HEK293 (cell line): ENCODE measurements at regions not wholly inside any gene's neighbourhood (a gene's known extent, or its start where the extent isn't known, plus 50 kb on each side); places are given as distances from the start of the nearest gene placed in this dataset.

Source experiments
- CTCF ChIA-PET: fragments of 350-600 bp; formaldehyde crosslinking; extraction: SDS; loops from one replicate; lab custom pipeline; 2021; ENCODE audit warnings: antibody characterized with exemption; lab: Yijun Ruan, JAX
- POLR2A ChIA-PET: fragments of 300-600 bp; formaldehyde crosslinking; extraction: SDS; loops from one replicate; lab custom pipeline; 2020; ENCODE audit warnings: antibody characterized with exemption, inconsistent platforms; lab: Yijun Ruan, JAX
- H3K27ac ChIP-seq: fragments of 200-500 bp; sonication (Bioruptor generic); 2 replicates; pipeline ENCODE4 v1.5.1; 2014; ENCODE audit warnings: low read depth, low read length, control low read depth, inconsistent platforms; ENCODE audit errors: extremely low read depth
- H3K36me3 ChIP-seq, 2 experiments: fragments of 200-500 bp in 1 of 2; sonication (Bioruptor generic) in 1 of 2; 1 replicate in 1 of 2; 2 replicates in 1 of 2; pipeline ENCODE4 v1.5.1; 2014 to 2017; ENCODE audit warnings: inconsistent platforms in 2 of 2, low read length in 2 of 2; ENCODE audit not compliant: control insufficient read depth in 2 of 2, insufficient read depth in 1 of 2
- H3K4me1 ChIP-seq: fragments of 200-500 bp; sonication (Bioruptor generic); 2 replicates; pipeline ENCODE4 v1.5.1; 2014; ENCODE audit warnings: mild to moderate bottlenecking, low read length, inconsistent platforms; ENCODE audit not compliant: control insufficient read depth, insufficient read depth
- H3K4me3 ChIP-seq: 2 replicates; pipeline ENCODE4 v1.5.1; 2011; ENCODE audit warnings: low read depth, mild to moderate bottlenecking, control low read depth, low read length, moderate library complexity
- H3K9me3 ChIP-seq: fragments of 200-500 bp; sonication (Bioruptor generic); 2 replicates; pipeline ENCODE4 v1.5.1; 2014; ENCODE audit warnings: low read depth, low read length, inconsistent platforms; ENCODE audit not compliant: control insufficient read depth, insufficient read depth
- HIC1 ChIP-seq: fragments of 450-650 bp; formaldehyde crosslinking; IDR thresholded peaks from 2 replicates; pipeline ENCODE4 v1.5.1; 2016; ENCODE audit warnings: missing biosample characterization, missing genetic modification characterization
- HOXC10 ChIP-seq: sonication (generic); formaldehyde crosslinking; IDR thresholded peaks from 2 replicates; pipeline ENCODE4 v1.8.1; 2023; ENCODE audit warnings: mild to moderate bottlenecking, missing genetic modification reagents
- KLF17 ChIP-seq: fragments of 450-650 bp; formaldehyde crosslinking; IDR thresholded peaks from 2 replicates; pipeline ENCODE4 v1.5.1; 2016; ENCODE audit warnings: missing biosample characterization, missing genetic modification characterization
- SETDB1 ChIP-seq: IDR thresholded peaks from one replicate; pipeline ENCODE4 v1.6.1; 2017; ENCODE audit warnings: mild to moderate bottlenecking, low read length, moderate library complexity, mixed read lengths; ENCODE audit not compliant: insufficient read length
- ZBTB49 ChIP-seq: fragments of 450-650 bp; formaldehyde crosslinking; IDR thresholded peaks from 2 replicates; pipeline ENCODE4 v1.5.1; 2016; ENCODE audit warnings: missing biosample characterization, missing genetic modification characterization, low read depth
- ZNF16 ChIP-seq: fragments of 450-650 bp; formaldehyde crosslinking; IDR thresholded peaks from 2 replicates; pipeline ENCODE4 v1.5.1; 2016; ENCODE audit warnings: low read depth, missing biosample characterization, missing genetic modification characterization
- ZNF223 ChIP-seq: fragments of 450-650 bp; formaldehyde crosslinking; IDR thresholded peaks from 2 replicates; pipeline ENCODE4 v1.5.1; 2016; ENCODE audit warnings: missing biosample characterization, missing genetic modification characterization
- ZNF426 ChIP-seq: fragments of 450-650 bp; formaldehyde crosslinking; IDR thresholded peaks from 2 replicates; pipeline ENCODE4 v1.5.1; 2017; ENCODE audit warnings: missing biosample characterization, missing genetic modification characterization, mild to moderate bottlenecking, inconsistent platforms, moderate library complexity
- ZNF473 ChIP-seq: fragments of 450-650 bp; formaldehyde crosslinking; IDR thresholded peaks from 2 replicates; pipeline ENCODE4 v1.5.1; 2017; ENCODE audit warnings: missing biosample characterization, missing genetic modification characterization
- ZNF518A ChIP-seq: fragments of 450-650 bp; formaldehyde crosslinking; conservative IDR thresholded peaks from 2 replicates; pipeline ENCODE4 v1.5.1; 2016; ENCODE audit warnings: low read depth, missing biosample characterization, missing genetic modification characterization
- ZNF521 ChIP-seq: fragments of 450-650 bp; formaldehyde crosslinking; IDR thresholded peaks from 2 replicates; pipeline ENCODE4 v1.5.1; 2017; ENCODE audit warnings: missing biosample characterization, mild to moderate bottlenecking, missing genetic modification characterization
- ZNF660 ChIP-seq: fragments of 450-650 bp; IDR thresholded peaks from 2 replicates; pipeline ENCODE4 v1.5.1; 2018; ENCODE audit warnings: missing biosample characterization, mild to moderate bottlenecking, missing genetic modification characterization
- ZNF792 ChIP-seq: fragments of 450-650 bp; formaldehyde crosslinking; IDR thresholded peaks from 2 replicates; pipeline ENCODE4 v1.5.1; 2016; ENCODE audit warnings: missing biosample characterization, missing genetic modification characterization
- TF ChIP-seq, protein P1 (sequence below): fragments of 450-650 bp; formaldehyde crosslinking; IDR thresholded peaks from 2 replicates; pipeline ENCODE4 v1.5.1; 2016; ENCODE audit warnings: missing biosample characterization, missing genetic modification characterization
- TF ChIP-seq, protein P2 (sequence below): fragments of 450-650 bp; formaldehyde crosslinking; IDR thresholded peaks from 2 replicates; pipeline ENCODE4 v1.5.1; 2016; ENCODE audit warnings: missing biosample characterization, missing genetic modification characterization, borderline replicate concordance

- H3K4me1 ChIP-seq = no peaks in the 10 kb centered on the region
- no peak overlapping the region for H3K27ac ChIP-seq
- no peak overlapping the region for H3K4me3 ChIP-seq
- H3K9me3 ChIP-seq = no peaks in the 10 kb centered on the region
- ChIA-PET CTCF (interaction anchor here (0.6 kb wide), 1 partner anchor 15 kb away, joined by 4 read pairs; no protein-coding TSS in a partner anchor), POLR2A (no interaction called here)
- H3K36me3 ChIP-seq = no peaks in the 10 kb centered on the region
- TF ChIP-seq ZNF792 (tag by site-specific recombination) (no peak), HIC1 (tag by site-specific recombination) (no peak), ZNF660 (tag by site-specific recombination) (no peak), ZNF521 (tag by site-specific recombination) (no peak), ZNF518A (tag by site-specific recombination) (no peak), ZNF16 (no peak), ZNF426 (tag by site-specific recombination) (no peak), KLF17 (tag by site-specific recombination) (no peak), ZBTB49 (no peak), HOXC10 (CRISPR knock-in tag) (no peak), ZNF473 (no peak), ZNF223 (tag by site-specific recombination) (no peak), SETDB1 (no peak)
- TF ChIP-seq, protein P1, sequence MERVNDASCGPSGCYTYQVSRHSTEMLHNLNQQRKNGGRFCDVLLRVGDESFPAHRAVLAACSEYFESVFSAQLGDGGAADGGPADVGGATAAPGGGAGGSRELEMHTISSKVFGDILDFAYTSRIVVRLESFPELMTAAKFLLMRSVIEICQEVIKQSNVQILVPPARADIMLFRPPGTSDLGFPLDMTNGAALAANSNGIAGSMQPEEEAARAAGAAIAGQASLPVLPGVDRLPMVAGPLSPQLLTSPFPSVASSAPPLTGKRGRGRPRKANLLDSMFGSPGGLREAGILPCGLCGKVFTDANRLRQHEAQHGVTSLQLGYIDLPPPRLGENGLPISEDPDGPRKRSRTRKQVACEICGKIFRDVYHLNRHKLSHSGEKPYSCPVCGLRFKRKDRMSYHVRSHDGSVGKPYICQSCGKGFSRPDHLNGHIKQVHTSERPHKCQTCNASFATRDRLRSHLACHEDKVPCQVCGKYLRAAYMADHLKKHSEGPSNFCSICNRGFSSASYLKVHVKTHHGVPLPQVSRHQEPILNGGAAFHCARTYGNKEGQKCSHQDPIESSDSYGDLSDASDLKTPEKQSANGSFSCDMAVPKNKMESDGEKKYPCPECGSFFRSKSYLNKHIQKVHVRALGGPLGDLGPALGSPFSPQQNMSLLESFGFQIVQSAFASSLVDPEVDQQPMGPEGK (tag by site-specific recombination) = no peak
- TF ChIP-seq, protein P2, sequence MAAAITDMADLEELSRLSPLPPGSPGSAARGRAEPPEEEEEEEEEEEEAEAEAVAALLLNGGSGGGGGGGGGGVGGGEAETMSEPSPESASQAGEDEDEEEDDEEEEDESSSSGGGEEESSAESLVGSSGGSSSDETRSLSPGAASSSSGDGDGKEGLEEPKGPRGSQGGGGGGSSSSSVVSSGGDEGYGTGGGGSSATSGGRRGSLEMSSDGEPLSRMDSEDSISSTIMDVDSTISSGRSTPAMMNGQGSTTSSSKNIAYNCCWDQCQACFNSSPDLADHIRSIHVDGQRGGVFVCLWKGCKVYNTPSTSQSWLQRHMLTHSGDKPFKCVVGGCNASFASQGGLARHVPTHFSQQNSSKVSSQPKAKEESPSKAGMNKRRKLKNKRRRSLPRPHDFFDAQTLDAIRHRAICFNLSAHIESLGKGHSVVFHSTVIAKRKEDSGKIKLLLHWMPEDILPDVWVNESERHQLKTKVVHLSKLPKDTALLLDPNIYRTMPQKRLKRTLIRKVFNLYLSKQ = no peak
Measured at GRCh38 chr1:106755682-106756406, 300.6 kb upstream of the PRMT6 start.
